Stimulated activated naive CD4-positive, alpha-beta T cell treated with Interleukin-2 at 50 U/mL for 16 hours (primary cell): ENCODE measurements at regions not wholly inside any gene's neighbourhood (a gene's known extent, or its start where the extent isn't known, plus 50 kb on each side); places are given as distances from the start of the nearest gene placed in this dataset.

Experiments used
- DNase-seq: peaks from one replicate; lab custom pipeline; 2025; lab: John Stamatoyannopoulos, UW

DNA sequence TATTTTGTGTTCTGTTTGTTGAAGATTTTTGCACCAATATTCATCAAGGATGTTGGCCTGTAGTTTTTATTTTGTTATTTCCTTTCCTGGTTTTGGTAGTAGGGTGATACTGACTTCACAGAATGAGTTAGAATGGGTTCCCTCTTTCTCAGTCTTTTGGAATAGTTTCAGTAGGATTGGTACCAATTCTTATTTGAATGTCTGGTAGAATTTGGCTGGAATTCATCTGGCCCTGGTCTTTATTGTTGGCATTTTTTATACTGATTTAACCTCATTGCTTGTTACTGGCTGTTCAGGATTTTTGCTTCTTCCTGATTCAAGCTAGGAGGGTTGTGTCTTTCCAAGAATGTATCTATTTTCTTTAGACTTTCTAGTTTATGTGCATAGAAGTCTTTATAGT lies 263.7 kb downstream of the SOX11 start:
- no peak for DNase-seq

GRCh38 chr2:5959836-5960820 lies 267.9 kb downstream of the SOX11 start:
- DNase-seq, result no peak

GRCh38 chr2:5967506-5967905 lies 275.3 kb downstream of the SOX11 start:
- no peak for DNase-seq

DNA sequence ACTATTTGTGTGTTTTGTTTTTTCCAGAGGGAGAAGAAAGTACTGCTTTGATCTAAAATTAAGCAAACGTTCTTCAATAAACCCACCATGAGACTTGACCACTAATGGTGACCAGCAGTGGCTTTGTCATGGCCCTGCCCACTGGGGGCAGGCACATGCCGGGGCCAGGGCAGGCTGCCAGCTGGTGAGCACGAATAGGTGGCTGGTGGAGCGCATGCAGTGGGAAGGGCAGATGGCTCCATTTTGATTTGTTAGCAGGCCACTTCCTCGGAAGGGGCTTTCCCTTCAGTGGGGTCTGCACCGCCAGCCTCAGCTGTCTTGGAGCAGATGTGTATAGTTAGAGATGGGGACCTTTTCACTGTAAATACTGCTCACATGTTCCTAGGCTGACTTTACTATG lies 277.1 kb downstream of the SOX11 start:
- no peak for DNase-seq

DNA sequence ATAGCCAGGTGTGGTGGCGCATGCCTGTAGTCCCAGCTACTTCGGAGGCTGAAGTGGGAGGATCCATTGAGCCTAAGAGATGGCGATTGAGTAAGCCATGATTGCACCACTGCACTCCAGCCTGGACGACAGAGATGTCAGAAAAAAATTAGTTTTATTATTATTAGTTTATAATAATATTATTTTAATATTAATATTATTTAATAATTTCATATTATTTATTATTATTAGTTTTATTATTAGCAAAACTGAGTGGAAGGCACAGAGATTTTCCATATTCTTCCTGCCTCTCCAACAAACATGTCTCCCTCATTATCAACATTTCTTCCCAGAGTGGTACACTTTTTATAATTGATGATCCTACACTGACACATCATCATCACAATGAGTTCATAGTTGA lies 278.2 kb downstream of the SOX11 start:
- no peak for DNase-seq

DNA sequence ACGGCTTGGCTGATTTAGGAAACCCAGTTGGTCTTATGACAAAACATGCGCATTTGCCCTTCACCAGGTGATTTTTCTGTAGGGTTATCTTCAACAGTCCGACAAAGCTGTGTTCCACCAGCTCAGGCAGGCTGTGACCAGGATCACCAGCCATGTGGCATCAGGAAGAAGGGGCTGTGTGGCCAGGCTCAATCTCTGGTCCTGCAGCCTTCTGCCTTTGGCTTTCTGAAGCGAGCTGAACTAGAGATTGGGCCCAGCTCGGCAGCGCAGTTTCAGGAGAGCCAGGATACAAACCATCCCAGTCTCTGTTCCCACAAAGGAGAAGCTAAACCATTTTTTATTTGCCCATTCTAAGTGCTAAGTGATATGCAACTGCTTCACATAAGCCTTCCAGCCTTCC lies 282.3 kb downstream of the SOX11 start:
- no peak for DNase-seq

GRCh38 chr2:5975401-5975800 lies 283.2 kb downstream of the SOX11 start:
- DNase-seq, result no peak

DNA sequence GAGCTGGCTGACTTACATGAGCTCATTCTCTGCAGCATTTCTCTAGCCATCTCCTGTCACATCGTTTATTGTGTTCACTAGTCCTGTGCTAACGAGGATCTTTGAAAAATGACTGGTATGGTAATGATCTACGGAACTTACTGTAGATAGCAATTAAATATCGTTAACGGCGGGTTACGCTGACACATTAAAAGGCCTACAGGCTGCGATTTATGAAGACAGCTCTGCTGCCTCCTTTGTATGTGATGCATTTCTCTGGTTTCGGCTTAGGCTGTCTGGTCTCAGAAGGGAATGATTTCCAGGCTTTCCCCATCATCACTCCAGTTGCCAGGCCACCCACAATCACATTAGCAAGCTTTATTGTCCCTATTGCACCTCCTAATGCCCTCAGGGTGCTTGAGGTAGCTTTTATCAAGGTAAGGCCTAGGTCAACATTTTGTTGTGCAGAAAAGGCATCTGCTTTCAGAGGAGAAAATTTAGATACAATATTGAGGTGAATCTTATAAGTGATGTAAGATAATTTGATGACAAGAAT lies 284.4 kb downstream of the SOX11 start:
- DNase-seq, result no peak

DNA sequence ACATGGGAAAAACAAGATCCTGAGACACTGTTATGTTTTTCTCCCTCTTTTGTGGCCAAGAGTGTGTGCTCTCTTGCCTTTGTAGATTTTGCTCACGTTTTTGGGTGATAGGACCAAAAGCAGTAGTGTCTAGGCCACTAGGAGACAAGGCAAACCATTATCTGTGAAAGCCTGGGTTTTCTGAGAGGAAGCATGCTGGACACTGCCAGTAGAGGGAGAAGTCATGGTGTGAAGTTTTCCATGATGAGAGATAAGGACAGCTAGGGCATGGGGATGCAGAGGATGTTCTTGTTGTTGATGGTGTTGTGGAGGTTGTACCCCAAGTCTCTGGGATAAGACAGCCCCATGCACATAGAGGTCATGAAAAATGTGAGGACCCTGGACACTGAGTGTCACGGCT lies 285.3 kb downstream of the SOX11 start:
- DNase-seq, result no peak

GRCh38 chr2:5978131-5978751 lies 286.1 kb downstream of the SOX11 start:
- DNase-seq, result no peak

- no peak for DNase-seq
These were observed 288.4 kb downstream of the SOX11 start for GRCh38 chr2:5980450-5981190.

- no peak for DNase-seq
These were observed 290.2 kb downstream of the SOX11 start for GRCh38 chr2:5982193-5982902.

GRCh38 chr2:5982903-5983265 lies 290.7 kb downstream of the SOX11 start:
- DNase-seq, result no peak

- DNase-seq, result no peak
These were observed 291.5 kb downstream of the SOX11 start for GRCh38 chr2:5983511-5984272.

- DNase-seq, result no peak
These were observed 292.1 kb downstream of the SOX11 start for GRCh38 chr2:5984273-5984655.

DNA sequence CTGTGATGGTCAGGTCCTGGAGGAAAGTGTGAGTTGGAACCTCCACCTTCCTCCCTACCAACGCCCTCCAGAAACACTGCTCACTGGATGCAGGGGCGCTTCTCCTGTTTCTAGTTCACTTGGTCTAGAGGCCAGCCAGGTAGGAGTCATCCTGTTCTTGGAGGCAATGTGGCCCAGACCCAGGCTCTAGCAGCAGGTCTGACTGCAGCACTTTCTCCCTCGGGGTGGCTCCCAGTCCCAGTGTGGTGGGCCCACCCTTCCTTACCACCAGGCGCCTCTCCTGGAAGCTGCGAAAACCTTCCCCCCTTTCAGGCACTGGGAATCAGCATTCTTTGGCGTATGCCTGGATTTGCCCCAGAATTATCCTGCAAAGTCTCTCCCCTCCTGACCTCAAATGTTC lies 292.8 kb downstream of the SOX11 start:
- DNase-seq, result no peak

DNA sequence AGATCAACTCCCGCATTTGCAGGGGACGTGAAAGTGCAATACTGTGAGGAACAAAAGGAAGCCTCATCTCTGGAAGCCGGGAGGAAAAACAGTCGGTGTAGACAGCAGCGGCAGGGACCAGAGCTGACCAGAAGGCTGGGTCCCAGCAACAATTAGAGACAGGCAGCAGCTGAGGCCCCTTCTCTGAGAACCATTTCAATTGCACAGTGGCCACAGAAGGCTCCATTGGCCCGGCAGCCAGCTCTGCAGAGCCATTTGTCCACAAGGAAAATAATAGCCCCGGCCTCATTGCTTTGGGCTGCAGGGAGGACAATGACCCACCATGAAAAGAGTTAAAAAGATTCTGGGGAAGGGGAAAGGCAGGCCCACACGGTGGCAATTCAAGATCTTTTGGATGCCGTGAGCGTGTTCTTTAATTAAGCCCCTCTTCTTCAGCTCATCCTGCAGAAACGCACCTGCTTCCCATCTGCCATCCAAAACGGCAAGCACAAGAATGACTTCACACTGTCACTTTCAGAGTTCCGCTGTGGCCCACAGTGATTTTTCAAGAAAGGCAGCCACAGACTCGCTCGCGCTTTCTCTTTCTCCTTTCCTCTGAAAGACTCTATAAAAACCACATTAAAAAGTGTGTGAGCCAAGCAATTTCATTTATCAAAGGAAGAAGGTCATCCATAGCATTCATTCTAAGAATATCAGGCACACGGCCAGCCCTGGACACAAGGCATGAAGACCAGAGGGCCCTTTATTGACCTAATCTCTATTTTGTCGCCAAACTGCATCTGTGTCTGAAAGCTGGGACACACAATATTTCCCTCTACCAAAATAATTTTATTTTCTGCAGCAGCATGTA lies 293.6 kb downstream of the SOX11 start:
- DNase-seq, result no peak

DNA sequence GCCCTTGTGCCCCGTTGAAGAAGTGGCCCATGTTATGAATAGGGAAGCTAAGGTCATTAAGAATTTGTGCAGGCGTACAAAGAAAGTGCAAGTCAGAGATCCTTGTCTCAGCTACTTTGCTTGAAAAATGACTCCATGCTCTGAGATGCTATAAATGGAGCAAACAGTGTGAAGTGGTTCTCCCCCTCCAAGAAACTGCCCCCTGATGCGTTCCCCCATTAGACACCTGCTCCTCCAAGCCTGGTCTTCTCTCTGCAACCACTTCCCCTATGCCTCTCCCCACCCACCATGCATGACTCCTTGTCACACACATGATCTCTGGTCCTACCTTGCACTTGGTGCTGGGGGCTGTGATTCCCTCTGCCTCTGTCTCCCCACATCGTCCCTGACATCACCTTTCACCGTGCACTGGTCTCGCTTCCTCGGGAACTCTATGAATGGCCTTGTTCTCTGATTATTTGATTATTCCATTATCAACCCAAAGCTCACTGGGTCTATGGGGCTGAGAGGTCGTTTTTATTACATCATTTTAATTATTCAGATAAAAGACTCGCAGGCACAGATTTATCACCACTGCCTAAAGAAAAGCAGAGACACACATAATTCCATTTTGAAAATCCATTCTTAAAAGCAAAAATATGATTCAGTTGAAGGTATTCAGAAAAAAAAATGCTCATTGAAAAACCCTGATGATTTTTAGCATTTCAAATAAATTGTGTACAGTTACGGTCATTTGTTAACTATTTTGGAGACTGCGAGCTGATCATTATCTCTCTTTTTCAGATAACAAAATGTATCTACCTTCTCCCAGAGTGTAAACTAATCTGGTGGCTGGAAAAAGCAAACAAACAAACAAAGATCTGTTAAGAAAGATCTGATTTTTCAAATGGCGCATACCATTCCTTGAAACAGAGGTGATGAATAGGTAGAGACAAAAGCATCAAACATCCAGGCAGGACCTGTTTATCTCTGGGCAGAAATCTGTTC lies 294.9 kb downstream of the SOX11 start:
- DNase-seq, result no peak

DNA sequence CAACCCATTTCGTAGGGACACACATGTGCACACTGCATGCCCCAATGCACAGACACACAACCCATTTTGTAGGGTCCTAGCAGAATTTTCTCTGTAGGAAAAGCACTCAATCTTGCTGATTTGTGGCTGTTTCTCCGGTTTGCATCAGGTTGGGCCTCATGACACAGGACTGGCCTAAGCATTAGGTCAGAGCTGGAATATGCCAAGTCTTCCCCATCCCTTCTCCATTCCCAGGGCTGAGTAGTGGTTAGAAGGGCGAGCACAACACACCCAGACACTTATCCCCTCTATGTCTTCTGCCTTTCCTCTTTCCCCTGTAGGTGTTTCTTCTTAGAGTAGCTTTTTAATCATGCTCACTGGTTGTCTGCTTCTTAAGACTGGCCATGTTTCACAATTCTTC lies 295.9 kb downstream of the SOX11 start:
- DNase-seq, result no peak
